Neural progenitor cell (in vitro differentiated cells): ENCODE measurements at regions not wholly inside any gene's neighbourhood (a gene's known extent, or its start where the extent isn't known, plus 50 kb on each side); places are given as distances from the start of the nearest gene placed in this dataset.

Experiments used
- DNase-seq: peaks from one replicate; pipeline ENCODE4 v3.0.0-alpha.2; 2016; ENCODE audit warnings: low spot score
- H2AFZ ChIP-seq: fragments of 200-600 bp; sonication (generic); replicated peaks from 2 replicates; pipeline ENCODE4 v1.6.1; 2016; ENCODE audit warnings: antibody characterized with exemption
- H3F3A ChIP-seq: fragments of 200-600 bp; sonication (generic); 2 replicates; pipeline ENCODE4 v1.6.1; 2016; ENCODE audit warnings: antibody characterized with exemption, low read depth
- H3K27ac ChIP-seq: fragments of 200-600 bp; sonication (generic); 2 replicates; pipeline ENCODE4 v1.5.1; 2016; ENCODE audit warnings: mild to moderate bottlenecking
- H3K27me3 ChIP-seq: fragments of 200-600 bp; sonication (generic); 2 replicates; pipeline ENCODE4 v1.6.1; 2016; ENCODE audit warnings: mild to moderate bottlenecking, moderate library complexity
- H3K36me3 ChIP-seq: fragments of 200-600 bp; sonication (generic); 2 replicates; pipeline ENCODE4 v1.5.1; 2016
- H3K4me1 ChIP-seq: fragments of 200-600 bp; sonication (generic); 2 replicates; pipeline ENCODE4 v1.6.1; 2016; ENCODE audit warnings: mixed run types
- H3K4me2 ChIP-seq: fragments of 200-600 bp; sonication (generic); 2 replicates; pipeline ENCODE4 v1.6.1; 2016
- H3K4me3 ChIP-seq: fragments of 200-600 bp; sonication (generic); 2 replicates; pipeline ENCODE4 v1.5.1; 2016
- H3K79me2 ChIP-seq: fragments of 200-600 bp; sonication (generic); 2 replicates; pipeline ENCODE4 v1.6.1; 2016; ENCODE audit warnings: low read depth
- H3K9ac ChIP-seq: fragments of 200-600 bp; sonication (generic); 2 replicates; pipeline ENCODE4 v1.6.1; 2016
- H3K9me3 ChIP-seq: fragments of 200-600 bp; sonication (generic); 2 replicates; pipeline ENCODE4 v1.5.1; 2016; ENCODE audit warnings: low read depth
- H4K20me1 ChIP-seq: fragments of 200-600 bp; sonication (generic); 2 replicates; pipeline ENCODE4 v1.6.1; 2016; ENCODE audit warnings: low read depth
- H3K27ac Mint-ChIP-seq: 3 replicates; pipeline ENCODE4 v1.8.0; 2021; ENCODE audit warnings: mixed read lengths
- H3K27me3 Mint-ChIP-seq: 2 replicates; pipeline ENCODE4 v1.8.0; 2022; ENCODE audit warnings: low read depth, mild to moderate bottlenecking, inconsistent platforms, moderate library complexity, mixed read lengths; ENCODE audit not compliant: insufficient read depth
- H3K36me3 Mint-ChIP-seq: 3 replicates; pipeline ENCODE4 v1.8.0; 2021; ENCODE audit warnings: mixed read lengths
- H3K4me1 Mint-ChIP-seq: 3 replicates; pipeline ENCODE4 v1.8.0; 2021; ENCODE audit warnings: mixed read lengths
- H3K4me3 Mint-ChIP-seq: 3 replicates; pipeline ENCODE4 v1.8.0; 2021; ENCODE audit warnings: mild to moderate bottlenecking, moderate library complexity, mixed read lengths
- H3K9me3 Mint-ChIP-seq: 3 replicates; pipeline ENCODE4 v1.8.0; 2020; ENCODE audit warnings: mixed read lengths
- CTCF ChIP-seq: fragments of 200-600 bp; sonication (generic); IDR thresholded peaks from 2 replicates; pipeline ENCODE4 v1.5.1; 2017; ENCODE audit warnings: antibody characterized with exemption, mild to moderate bottlenecking
- EZH2 ChIP-seq: fragments of 200-600 bp; sonication (generic); IDR thresholded peaks from 2 replicates; pipeline ENCODE4 v1.6.1; 2017; ENCODE audit warnings: antibody characterized with exemption, mild to moderate bottlenecking, moderate library complexity
- EZH2phosphoT487 ChIP-seq: fragments of 200-600 bp; sonication (generic); IDR thresholded peaks from 2 replicates; pipeline ENCODE4 v1.6.1; 2017; ENCODE audit warnings: antibody characterized with exemption

DNA sequence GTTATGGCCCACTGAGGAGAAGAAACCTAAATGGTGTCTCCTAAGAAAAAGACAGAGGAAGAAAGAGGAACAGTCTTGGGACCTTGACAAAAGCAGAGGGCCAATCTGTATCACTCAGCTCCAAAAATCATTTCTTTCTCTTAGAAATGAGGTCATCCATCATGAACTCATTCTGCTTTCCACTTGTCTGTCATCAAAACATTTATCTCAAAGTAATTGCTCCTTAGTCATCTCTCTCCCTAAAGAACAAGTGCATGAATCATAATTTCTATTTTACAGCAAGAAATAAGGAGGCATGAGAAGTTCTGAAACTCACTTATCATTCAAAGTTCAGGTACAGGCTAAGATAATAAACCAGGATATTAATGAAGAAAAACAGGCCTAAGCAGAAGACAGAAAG lies 375.6 kb downstream of the KCNA4 start:
- Histone ChIP-seq H3K9me3 (no peaks in the 10 kb centered on the region), H3K36me3 (no peaks in the 10 kb centered on the region), H3K9ac (no peak overlapping the region), H3K4me2 (no peak overlapping the region), H3K4me1 (no peaks in the 10 kb centered on the region), H3K27me3 (no peaks in the 10 kb centered on the region), H3K79me2 (no peaks in the 10 kb centered on the region), H4K20me1 (no peaks in the 10 kb centered on the region), H3K4me3 (no peak overlapping the region), H3F3A (no peaks in the 10 kb centered on the region), H2AFZ (no peak overlapping the region), H3K27ac (no peak overlapping the region)
- no peak for TF ChIP-seq EZH2
- TF ChIP-seq EZH2phosphoT487 = no peak
- no peak for TF ChIP-seq CTCF
- no peak for DNase-seq
- no peaks in the 10 kb centered on the region for H3K9me3 Mint-ChIP-seq
- no peaks in the 10 kb centered on the region for H3K27me3 Mint-ChIP-seq
- no peak overlapping the region for H3K4me3 Mint-ChIP-seq
- no peaks in the 10 kb centered on the region for H3K36me3 Mint-ChIP-seq
- no peak overlapping the region for H3K27ac Mint-ChIP-seq
- peaks cover 4% of the 10 kb centered on the region for H3K4me1 Mint-ChIP-seq

- Histone ChIP-seq H3F3A (no peaks in the 10 kb centered on the region), H3K27me3 (no peaks in the 10 kb centered on the region), H3K4me3 (no peak overlapping the region), H4K20me1 (no peaks in the 10 kb centered on the region), H3K4me2 (no peak overlapping the region), H3K27ac (no peak overlapping the region), H3K36me3 (no peaks in the 10 kb centered on the region), H3K4me1 (peaks cover under 1% of the 10 kb centered on the region), H3K9ac (no peak overlapping the region), H3K79me2 (no peaks in the 10 kb centered on the region), H2AFZ (peak overlapping the region; percentile 54), H3K9me3 (no peaks in the 10 kb centered on the region)
- H3K27ac Mint-ChIP-seq = no peak overlapping the region
- no peaks in the 10 kb centered on the region for H3K27me3 Mint-ChIP-seq
- no peaks in the 10 kb centered on the region for H3K36me3 Mint-ChIP-seq
- H3K4me3 Mint-ChIP-seq = no peak overlapping the region
- no peak for DNase-seq
- H3K9me3 Mint-ChIP-seq = no peaks in the 10 kb centered on the region
- H3K4me1 Mint-ChIP-seq = no peaks in the 10 kb centered on the region
- no peak for TF ChIP-seq EZH2
Observed at GRCh38 chr11:29634744-29635143, 382.1 kb downstream of the KCNA4 start.

- DNase-seq = peak; percentile 8
- peaks cover 3% of the 10 kb centered on the region for H3K4me1 Mint-ChIP-seq
Observed at GRCh38 chr11:29634244-29634643, 382.6 kb downstream of the KCNA4 start.

GRCh38 chr11:29629286-29629685 lies 387.5 kb downstream of the KCNA4 start:
- Mint-ChIP-seq H3K4me1 (peaks cover 17% of the 10 kb centered on the region), H3K27ac (peak overlapping the region; percentile 72), H3K36me3 (no peaks in the 10 kb centered on the region), H3K9me3 (no peaks in the 10 kb centered on the region), H3K4me3 (no peak overlapping the region), H3K27me3 (no peaks in the 10 kb centered on the region)
- H4K20me1 ChIP-seq = no peaks in the 10 kb centered on the region
- no peak overlapping the region for H3K27ac ChIP-seq
- H3K79me2 ChIP-seq = no peaks in the 10 kb centered on the region
- H3K36me3 ChIP-seq = no peaks in the 10 kb centered on the region
- no peak for TF ChIP-seq EZH2
- no peak for TF ChIP-seq EZH2phosphoT487
- no peak for TF ChIP-seq CTCF
- H3F3A ChIP-seq = no peaks in the 10 kb centered on the region
- DNase-seq = peak; percentile 8
- no peak overlapping the region for H3K9ac ChIP-seq
- H3K4me2 ChIP-seq = peak overlapping the region; percentile 8
- H2AFZ ChIP-seq = no peak overlapping the region
- H3K4me3 ChIP-seq = no peak overlapping the region
- no peaks in the 10 kb centered on the region for H3K27me3 ChIP-seq
- no peaks in the 10 kb centered on the region for H3K9me3 ChIP-seq
- H3K4me1 ChIP-seq = peaks cover 17% of the 10 kb centered on the region

More at GRCh38 chr11:29634244-29634643, 382.6 kb downstream of the KCNA4 start:
- no peaks in the 10 kb centered on the region for H3K9me3 ChIP-seq
- no peaks in the 10 kb centered on the region for H3K27me3 Mint-ChIP-seq
- no peaks in the 10 kb centered on the region for H3K79me2 ChIP-seq
- peak; percentile 57 for TF ChIP-seq CTCF
- TF ChIP-seq EZH2phosphoT487 = no peak
- no peaks in the 10 kb centered on the region for H4K20me1 ChIP-seq
- H3K4me1 ChIP-seq = peaks cover 5% of the 10 kb centered on the region
- H3K27ac ChIP-seq = no peak overlapping the region
- H3K27ac Mint-ChIP-seq = no peak overlapping the region
- no peaks in the 10 kb centered on the region for H3K36me3 ChIP-seq
- H3K9me3 Mint-ChIP-seq = no peaks in the 10 kb centered on the region
- no peak overlapping the region for H3K9ac ChIP-seq
- H3K36me3 Mint-ChIP-seq = no peaks in the 10 kb centered on the region
- H3K4me2 ChIP-seq = no peak overlapping the region
- no peaks in the 10 kb centered on the region for H3K27me3 ChIP-seq
- no peak overlapping the region for H3K4me3 ChIP-seq
- H3F3A ChIP-seq = no peaks in the 10 kb centered on the region
- peak overlapping the region; percentile 54 for H2AFZ ChIP-seq
- H3K4me3 Mint-ChIP-seq = no peak overlapping the region
